GM23338 (cell line): ENCODE measurements at regions not wholly inside any gene's neighbourhood (a gene's known extent, or its start where the extent isn't known, plus 50 kb on each side); places are given as distances from the start of the nearest gene placed in this dataset.

ENCODE experiments used
- ATAC-seq: fragments of 200-7000 bp; cut with Tn5 transposase; 3 replicates; pipeline ENCODE4 v1.9.1; 2020
- DNase-seq: peaks from one replicate; pipeline ENCODE4 v3.0.0-alpha.2; 2015; ENCODE audit warnings: low spot score
- H2AFZ ChIP-seq: fragments of 200-600 bp; sonication (generic); 2 replicates; pipeline ENCODE4 v1.8.0; 2016; ENCODE audit warnings: antibody characterized with exemption, mild to moderate bottlenecking, moderate library complexity
- H3F3A ChIP-seq: fragments of 200-600 bp; sonication (generic); replicated peaks from 2 replicates; pipeline ENCODE4 v1.8.0; 2017; ENCODE audit warnings: antibody characterized with exemption, mixed run types, low read depth
- H3K27ac ChIP-seq: fragments of 200-600 bp; sonication (generic); 2 replicates; pipeline ENCODE4 v1.6.1; 2016; ENCODE audit warnings: low read depth
- H3K27me3 ChIP-seq: fragments of 200-600 bp; sonication (generic); 2 replicates; pipeline ENCODE4 v1.8.0; 2016; ENCODE audit warnings: mild to moderate bottlenecking, mixed run types, moderate library complexity; ENCODE audit not compliant: insufficient read depth
- H3K36me3 ChIP-seq: fragments of 200-600 bp; sonication (generic); 2 replicates; pipeline ENCODE4 v1.8.0; 2016; ENCODE audit warnings: mild to moderate bottlenecking; ENCODE audit not compliant: insufficient read depth
- H3K4me1 ChIP-seq: fragments of 200-600 bp; sonication (generic); 2 replicates; pipeline ENCODE4 v1.8.0; 2016; ENCODE audit warnings: mild to moderate bottlenecking, moderate library complexity; ENCODE audit not compliant: insufficient read depth
- H3K4me2 ChIP-seq: fragments of 200-600 bp; sonication (generic); 2 replicates; pipeline ENCODE4 v1.7.1; 2017; ENCODE audit warnings: mixed run types
- H3K4me3 ChIP-seq: fragments of 200-600 bp; sonication (generic); 2 replicates; pipeline ENCODE4 v1.6.1; 2016; ENCODE audit warnings: mixed run types
- H3K79me2 ChIP-seq: fragments of 200-600 bp; sonication (generic); replicated peaks from 2 replicates; pipeline ENCODE4 v1.8.0; 2017; ENCODE audit warnings: mild to moderate bottlenecking; ENCODE audit not compliant: insufficient read depth
- H3K9me2 ChIP-seq: fragments of 200-600 bp; sonication (generic); 2 replicates; pipeline ENCODE4 v1.8.0; 2017; ENCODE audit not compliant: insufficient read depth
- H4K20me1 ChIP-seq: fragments of 200-600 bp; sonication (generic); replicated peaks from 2 replicates; pipeline ENCODE4 v1.8.0; 2017; ENCODE audit warnings: mild to moderate bottlenecking; ENCODE audit not compliant: insufficient read depth
- H3K27ac Mint-ChIP-seq: 2 replicates; pipeline ENCODE4 v1.8.0; 2020; ENCODE audit warnings: inconsistent platforms, mild to moderate bottlenecking, moderate library complexity, mixed read lengths
- H3K27me3 Mint-ChIP-seq: 3 replicates; pipeline ENCODE4 v1.8.0; 2022; ENCODE audit warnings: low read depth, mild to moderate bottlenecking, moderate library complexity, mixed read lengths, inconsistent platforms; ENCODE audit not compliant: insufficient read depth, poor library complexity
- H3K36me3 Mint-ChIP-seq: 3 replicates; pipeline ENCODE4 v1.8.0; 2021; ENCODE audit warnings: low read depth, mild to moderate bottlenecking, inconsistent platforms, moderate library complexity, mixed read lengths
- H3K4me1 Mint-ChIP-seq: 3 replicates; pipeline ENCODE4 v1.8.0; 2020; ENCODE audit warnings: mild to moderate bottlenecking, inconsistent platforms, mixed read lengths
- H3K4me3 Mint-ChIP-seq: 3 replicates; pipeline ENCODE4 v1.8.0; 2021; ENCODE audit warnings: moderate library complexity, mild to moderate bottlenecking, inconsistent platforms, mixed read lengths
- H3K9me3 Mint-ChIP-seq: 3 replicates; pipeline ENCODE4 v1.8.0; 2020; ENCODE audit warnings: moderate library complexity, mild to moderate bottlenecking, inconsistent platforms, mixed read lengths
- CREB1 ChIP-seq: fragments of 250-450 bp; sonication (Bioruptor Pico); IDR thresholded peaks from 2 replicates; pipeline ENCODE4 v1.5.0; 2020; ENCODE audit warnings: low read depth, mild to moderate bottlenecking, moderate library complexity
- EZH2 ChIP-seq: fragments of 200-600 bp; sonication (generic); IDR thresholded peaks from one replicate; pipeline ENCODE4 v1.8.0; 2017; ENCODE audit warnings: antibody characterized with exemption, mild to moderate bottlenecking, low read depth; ENCODE audit not compliant: unreplicated experiment
- POLR2AphosphoS5 ChIP-seq: IDR thresholded peaks from 2 replicates; pipeline ENCODE4 v1.6.1; 2016; ENCODE audit warnings: antibody characterized with exemption, low read depth
- STAT1 ChIP-seq: IDR thresholded peaks from one replicate; pipeline ENCODE4 v1.6.1; 2016; ENCODE audit warnings: antibody characterized with exemption; ENCODE audit not compliant: unreplicated experiment
- ZNF114 ChIP-seq: fragments of 250-450 bp; sonication (Bioruptor Pico); IDR thresholded peaks from 2 replicates; pipeline ENCODE4 v1.5.0; 2020; ENCODE audit warnings: mild to moderate bottlenecking, moderate library complexity
- ZNF462 ChIP-seq: fragments of 250-450 bp; sonication (Bioruptor Pico); IDR thresholded peaks from 2 replicates; pipeline ENCODE4 v1.5.0; 2020; ENCODE audit warnings: mild to moderate bottlenecking, moderate library complexity
- TF ChIP-seq, protein P1 (sequence below), 2 experiments: fragments of 200-600 bp in 1 of 2; sonication (generic) in 1 of 2; conservative IDR thresholded peaks; 2 replicates each; pipeline versions ENCODE4 v1.5.1 to v1.6.1; 2016 to 2017; ENCODE audit warnings: antibody characterized with exemption in 2 of 2, low read depth in 2 of 2, mild to moderate bottlenecking in 2 of 2, moderate library complexity in 1 of 2

DNA sequence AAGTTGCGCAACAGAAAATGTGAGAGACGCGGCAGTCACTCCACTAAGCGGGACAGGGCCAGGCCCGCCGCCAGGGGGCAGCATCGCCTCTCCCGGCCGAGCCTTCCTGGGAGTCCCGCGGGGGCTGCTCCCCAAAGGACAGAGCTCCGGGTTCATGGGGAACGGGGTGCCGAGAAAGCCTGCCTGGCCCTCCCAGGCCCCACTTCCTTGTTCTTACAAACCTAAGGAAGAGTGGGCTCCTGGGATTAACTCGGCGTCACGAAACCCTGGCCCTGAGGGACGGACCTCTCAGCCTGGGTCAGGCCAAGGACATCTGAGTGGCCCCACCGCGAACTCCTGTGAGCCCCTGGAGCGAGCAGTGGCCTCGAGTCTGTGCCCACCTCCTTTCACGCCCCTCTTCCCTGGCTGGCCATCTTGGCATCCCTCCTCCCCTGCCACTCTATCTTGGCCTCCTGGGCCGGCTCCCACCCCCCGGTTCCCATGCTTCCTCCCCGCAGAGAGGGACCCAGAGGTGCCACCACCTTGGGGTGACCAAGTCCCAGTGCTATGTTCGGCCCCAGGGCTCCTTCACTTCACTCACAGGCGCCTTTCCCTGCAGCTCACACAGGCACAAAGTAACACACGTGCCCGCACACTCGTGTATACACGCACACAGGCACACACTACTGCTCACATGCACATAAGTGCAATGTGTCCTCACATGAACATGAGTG, 99.9 kb upstream of the FGF3 start:
- no peaks in the 10 kb centered on the region for H3K79me2 ChIP-seq
- no peak overlapping the region for H3K4me3 ChIP-seq
- Mint-ChIP-seq H3K27ac (no peak overlapping the region), H3K4me3 (no peak overlapping the region), H3K9me3 (no peaks in the 10 kb centered on the region), H3K4me1 (no peaks in the 10 kb centered on the region; the same call in 2 of the 3 replicates), H3K27me3 (peaks cover 21% of the 10 kb centered on the region), H3K36me3 (no peaks in the 10 kb centered on the region)
- TF ChIP-seq CREB1 (CRISPR knock-in tag), result no peak
- TF ChIP-seq, protein P1, sequence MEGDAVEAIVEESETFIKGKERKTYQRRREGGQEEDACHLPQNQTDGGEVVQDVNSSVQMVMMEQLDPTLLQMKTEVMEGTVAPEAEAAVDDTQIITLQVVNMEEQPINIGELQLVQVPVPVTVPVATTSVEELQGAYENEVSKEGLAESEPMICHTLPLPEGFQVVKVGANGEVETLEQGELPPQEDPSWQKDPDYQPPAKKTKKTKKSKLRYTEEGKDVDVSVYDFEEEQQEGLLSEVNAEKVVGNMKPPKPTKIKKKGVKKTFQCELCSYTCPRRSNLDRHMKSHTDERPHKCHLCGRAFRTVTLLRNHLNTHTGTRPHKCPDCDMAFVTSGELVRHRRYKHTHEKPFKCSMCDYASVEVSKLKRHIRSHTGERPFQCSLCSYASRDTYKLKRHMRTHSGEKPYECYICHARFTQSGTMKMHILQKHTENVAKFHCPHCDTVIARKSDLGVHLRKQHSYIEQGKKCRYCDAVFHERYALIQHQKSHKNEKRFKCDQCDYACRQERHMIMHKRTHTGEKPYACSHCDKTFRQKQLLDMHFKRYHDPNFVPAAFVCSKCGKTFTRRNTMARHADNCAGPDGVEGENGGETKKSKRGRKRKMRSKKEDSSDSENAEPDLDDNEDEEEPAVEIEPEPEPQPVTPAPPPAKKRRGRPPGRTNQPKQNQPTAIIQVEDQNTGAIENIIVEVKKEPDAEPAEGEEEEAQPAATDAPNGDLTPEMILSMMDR (conservative IDR thresholded peaks at IDR 0.05; ENCODE audit: low read depth in 2 of 2), result peak; percentile 85 to 91
- no peaks in the 10 kb centered on the region for H3F3A ChIP-seq
- H2AFZ ChIP-seq, result no peak overlapping the region
- no peaks in the 10 kb centered on the region for H3K9me2 ChIP-seq
- ATAC-seq, result peak; percentile 82
- no peak overlapping the region; the same call in 1 of the 2 replicates for H3K4me2 ChIP-seq
- H4K20me1 ChIP-seq, result no peaks in the 10 kb centered on the region
- H3K4me1 ChIP-seq, result no peaks in the 10 kb centered on the region
- no peaks in the 10 kb centered on the region for H3K36me3 ChIP-seq
- H3K27me3 ChIP-seq, result peaks cover 7% of the 10 kb centered on the region; the same call in 1 of the 2 replicates
- peak; percentile 91 for DNase-seq
- H3K27ac ChIP-seq, result no peak overlapping the region

GRCh38 chr11:69919659-69920344, 100.6 kb upstream of the FGF3 start:
- Histone ChIP-seq H3K27me3 (peaks cover 7% of the 10 kb centered on the region; the same call in 1 of the 2 replicates), H4K20me1 (no peaks in the 10 kb centered on the region), H3K36me3 (no peaks in the 10 kb centered on the region), H3K27ac (no peak overlapping the region), H3K4me2 (no peak overlapping the region), H2AFZ (no peak overlapping the region), H3K79me2 (no peaks in the 10 kb centered on the region), H3K4me3 (no peak overlapping the region), H3F3A (no peaks in the 10 kb centered on the region), H3K4me1 (no peaks in the 10 kb centered on the region), H3K9me2 (no peaks in the 10 kb centered on the region)
- Mint-ChIP-seq H3K4me3 (no peak overlapping the region), H3K36me3 (no peaks in the 10 kb centered on the region), H3K4me1 (no peaks in the 10 kb centered on the region; the same call in 2 of the 3 replicates), H3K27ac (no peak overlapping the region), H3K27me3 (peaks cover 21% of the 10 kb centered on the region), H3K9me3 (no peaks in the 10 kb centered on the region)
- DNase-seq, result no peak
- no peak for ATAC-seq
- TF ChIP-seq, protein P1 (conservative IDR thresholded peaks at IDR 0.05; ENCODE audit: low read depth in 2 of 2), result no peak
- no peak for TF ChIP-seq ZNF462 (CRISPR knock-in tag)
- TF ChIP-seq EZH2, result no peak
- no peak for TF ChIP-seq POLR2AphosphoS5
- no peak for TF ChIP-seq STAT1
- TF ChIP-seq ZNF114 (CRISPR knock-in tag), result no peak
